ENCODE measurements at regions not wholly inside any gene's neighbourhood (a gene's known extent, or its start where the extent isn't known, plus 50 kb on each side); places are given as distances from the start of the nearest gene placed in this dataset.

DNA sequence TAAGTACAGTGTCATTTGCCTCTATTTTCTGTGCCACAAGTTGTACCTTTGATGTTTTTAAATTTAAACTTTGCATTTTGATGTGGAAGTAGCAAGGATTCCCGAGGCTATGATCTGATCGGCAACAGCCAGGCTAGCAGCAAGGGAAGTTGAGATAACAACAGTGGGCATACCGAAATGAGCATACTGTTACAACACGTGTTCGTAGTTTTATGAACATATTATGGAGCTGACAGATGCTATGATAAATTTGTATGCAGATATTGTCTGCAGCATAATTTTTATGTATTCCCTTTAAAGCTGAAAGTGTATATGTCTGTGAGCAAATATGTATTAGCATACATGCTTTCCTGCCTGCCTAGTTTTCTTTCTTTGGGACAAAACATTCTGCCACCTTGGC is 306.1 kb downstream of the PCDH7 start:
- Histone ChIP-seq H3K36me3 (replicated peaks in 1 of 2; ENCODE audit: control insufficient read depth in 1 of 2, insufficient read depth in 2 of 2, low read length in 2 of 2) (no peaks in the 10 kb centered on the region), H3K4me2 (replicated peaks; ENCODE audit: extremely low read depth, low read length, poor library complexity, severe bottlenecking) (no peak overlapping the region), H3K27me3 (ENCODE audit: control insufficient read depth in 2 of 2, insufficient read depth in 2 of 2, low read length in 2 of 2) (no peaks in the 10 kb centered on the region), H3K9me3 (replicated peaks in 1 of 2; ENCODE audit: control insufficient read depth in 1 of 2, insufficient read depth in 1 of 2, low read length in 2 of 2) (no peaks in the 10 kb centered on the region), H3K4me1 (ENCODE audit: control insufficient read depth in 1 of 2, insufficient read depth in 2 of 2, low read length in 2 of 2) (no peaks in the 10 kb centered on the region), H3K9ac (ENCODE audit: insufficient read depth, low read length, poor library complexity, severe bottlenecking) (no peak overlapping the region), H4K20me1 (ENCODE audit: insufficient read depth, low read length) (no peaks in the 10 kb centered on the region), H3K4me3 (replicated peaks in 1 of 3; ENCODE audit: low read depth in 2 of 3, low read length in 3 of 3) (no peak overlapping the region), H3K79me2 (ENCODE audit: insufficient read depth, low read length) (no peaks in the 10 kb centered on the region), H3K27ac (ENCODE audit: low read depth in 1 of 2, low read length in 2 of 2) (no peak overlapping the region), H2AFZ (ENCODE audit: insufficient read depth, low read depth, low read length, poor library complexity, severe bottlenecking) (no peak overlapping the region)
- H3K4me1 Mint-ChIP-seq = no peaks in the 10 kb centered on the region
- intact Hi-C loops (cut with micrococcal nuclease) = no loop called here
- H3K27me3 Mint-ChIP-seq (ENCODE audit: low read depth in 3 of 3) = peaks cover 0 to 1% (median 0%) of the 10 kb centered on the region in 3 donors
- H3K9me3 Mint-ChIP-seq = peaks cover 0 to 3% (median 0%) of the 10 kb centered on the region in 7 donors
- H3K27ac Mint-ChIP-seq = no peak overlapping the region
- no peaks in the 10 kb centered on the region for H3K36me3 Mint-ChIP-seq
- DNase-seq = no peak
- WGBS (ENCODE audit: insufficient coverage) = 96% methylated on average over 5 of the region's 5 CpGs
- H3K4me3 Mint-ChIP-seq = no peak overlapping the region
- no peak for TF ChIP-seq CTCF (IDR thresholded peaks at IDR 0.05)

DNA sequence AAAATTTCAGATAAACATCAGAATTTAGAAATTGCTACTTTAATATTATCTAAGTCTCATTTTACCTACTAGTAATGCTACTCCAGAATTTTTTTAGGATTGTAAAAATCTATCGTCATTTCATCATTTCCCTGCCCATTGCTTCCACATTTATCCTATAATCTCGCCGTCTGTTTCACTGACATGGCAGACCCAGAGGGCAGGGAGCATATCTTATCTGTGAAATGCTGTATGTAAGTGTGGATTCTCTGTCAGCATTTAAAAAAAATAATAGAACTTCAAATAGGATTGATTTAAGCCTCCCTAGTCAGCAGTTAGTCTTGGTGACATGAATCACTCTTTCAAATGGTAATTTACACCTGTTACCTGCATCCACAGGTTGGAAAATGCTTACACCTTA is 314.4 kb downstream of the PCDH7 start:
- Histone ChIP-seq H3K27me3 (ENCODE audit: control insufficient read depth in 2 of 2, insufficient read depth in 2 of 2, low read length in 2 of 2) (no peaks in the 10 kb centered on the region), H3K4me3 (replicated peaks in 1 of 3; ENCODE audit: low read depth in 2 of 3, low read length in 3 of 3) (no peak overlapping the region), H3K36me3 (replicated peaks in 1 of 2; ENCODE audit: control insufficient read depth in 1 of 2, insufficient read depth in 2 of 2, low read length in 2 of 2) (no peaks in the 10 kb centered on the region), H2AFZ (ENCODE audit: insufficient read depth, low read depth, low read length, poor library complexity, severe bottlenecking) (no peak overlapping the region), H3K4me2 (replicated peaks; ENCODE audit: extremely low read depth, low read length, poor library complexity, severe bottlenecking) (no peak overlapping the region), H3K27ac (ENCODE audit: low read depth in 1 of 2, low read length in 2 of 2) (no peak overlapping the region), H4K20me1 (ENCODE audit: insufficient read depth, low read length) (no peaks in the 10 kb centered on the region), H3K4me1 (ENCODE audit: control insufficient read depth in 1 of 2, insufficient read depth in 2 of 2, low read length in 2 of 2) (no peaks in the 10 kb centered on the region), H3K9ac (ENCODE audit: insufficient read depth, low read length, poor library complexity, severe bottlenecking) (no peak overlapping the region), H3K79me2 (ENCODE audit: insufficient read depth, low read length) (no peaks in the 10 kb centered on the region), H3K9me3 (replicated peaks in 1 of 2; ENCODE audit: control insufficient read depth in 1 of 2, insufficient read depth in 1 of 2, low read length in 2 of 2) (no peaks in the 10 kb centered on the region)
- intact Hi-C loops (cut with micrococcal nuclease) = no loop called here
- no CpG with 5 or more reads among the region's 3 CpGs for WGBS (ENCODE audit: insufficient coverage)
- no peak for DNase-seq
- H3K27ac Mint-ChIP-seq = no peak overlapping the region
- TF ChIP-seq CTCF (IDR thresholded peaks at IDR 0.05) = no peak
- H3K36me3 Mint-ChIP-seq = no peaks in the 10 kb centered on the region
- H3K9me3 Mint-ChIP-seq = peaks cover 0 to 9% (median 0%) of the 10 kb centered on the region in 7 donors
- H3K4me1 Mint-ChIP-seq = no peaks in the 10 kb centered on the region
- H3K4me3 Mint-ChIP-seq = no peak overlapping the region
- H3K27me3 Mint-ChIP-seq (ENCODE audit: low read depth in 3 of 3) = no peaks in the 10 kb centered on the region
